ENCODE measurements at regions not wholly inside any gene's neighbourhood (a gene's known extent, or its start where the extent isn't known, plus 50 kb on each side); places are given as distances from the start of the nearest gene placed in this dataset.

- TF ChIP-seq POLR2A (IDR thresholded peaks at IDR 0.05; ENCODE audit: low read length): no peak
- no peak for TF ChIP-seq GATA1 (IDR thresholded peaks at IDR 0.05; ENCODE audit: low read depth, low read length)
Measured at GRCh38 chr1:37242501-37242900, 208.2 kb upstream of the GRIK3 start.

Data from erythroblast (primary cell).